ENCODE measurements at regions not wholly inside any gene's neighbourhood (a gene's known extent, or its start where the extent isn't known, plus 50 kb on each side); places are given as distances from the start of the nearest gene placed in this dataset.
"Not testable (repeated sequence)": the region's sequence is repeated elsewhere in the genome, so short reads cannot be mapped to it uniquely, and the experiment has no call there.

DNA sequence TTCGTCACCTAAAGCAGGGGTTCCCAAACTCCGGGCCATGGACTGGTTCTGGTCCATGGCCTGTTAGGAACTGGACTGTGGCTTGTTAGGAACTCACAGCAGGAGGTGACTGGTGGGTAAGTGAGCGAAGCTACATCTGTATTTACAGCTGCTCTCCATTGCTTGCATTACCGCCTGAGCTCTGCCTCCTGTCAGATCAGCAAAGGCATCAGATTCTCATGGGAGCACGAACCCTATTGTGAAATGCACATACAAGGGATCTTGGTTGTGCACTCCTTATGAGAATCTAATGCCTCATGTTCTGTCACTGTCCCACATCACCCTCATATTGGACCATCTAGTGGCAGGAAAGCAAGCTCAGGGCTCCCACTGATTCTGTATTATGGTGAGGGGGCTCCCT is 217.0 kb downstream of the ZFP36L2 start:
- no peak for DNase-seq

DNA sequence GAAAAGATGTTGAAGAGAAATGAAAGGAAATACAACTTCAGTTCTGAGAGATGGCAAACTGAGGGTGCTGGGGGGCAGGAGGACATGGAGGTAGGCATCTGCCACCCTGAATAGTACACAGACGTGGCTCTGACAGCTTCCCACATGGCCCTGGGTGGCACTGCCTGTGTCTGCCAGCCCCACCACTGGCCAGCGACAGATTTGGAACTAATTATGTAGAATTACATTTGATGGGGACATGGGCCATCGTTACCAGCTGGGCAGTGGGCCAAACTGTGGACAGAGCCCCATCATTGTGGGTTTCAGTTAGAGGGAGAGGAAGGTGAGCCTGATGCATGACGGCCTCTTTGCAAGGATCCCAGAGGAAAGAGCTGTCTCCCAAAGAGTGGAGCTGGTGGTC is 216.0 kb upstream of the HAAO start:
- DNase-seq = no peak

DNA sequence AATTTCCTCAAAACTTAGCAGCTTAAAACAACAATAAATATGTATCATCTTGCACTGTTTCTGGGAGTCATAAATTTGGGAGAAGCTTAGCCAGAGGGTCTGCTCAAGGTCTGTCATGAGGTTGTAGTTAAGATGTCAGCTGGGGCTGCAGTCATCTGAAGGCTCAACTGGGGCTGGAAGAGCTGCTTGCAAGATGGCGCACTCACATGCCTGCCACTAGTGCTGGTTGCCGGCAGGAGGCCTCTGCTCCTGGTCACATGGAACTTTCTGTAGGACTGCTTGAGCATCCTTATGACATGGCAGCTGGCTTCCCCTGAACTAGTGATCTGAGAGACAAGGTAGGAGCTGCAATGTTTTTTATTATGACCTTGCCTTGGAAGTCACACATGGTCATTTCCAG is 215.5 kb upstream of the HAAO start:
- DNase-seq = no peak

DNA sequence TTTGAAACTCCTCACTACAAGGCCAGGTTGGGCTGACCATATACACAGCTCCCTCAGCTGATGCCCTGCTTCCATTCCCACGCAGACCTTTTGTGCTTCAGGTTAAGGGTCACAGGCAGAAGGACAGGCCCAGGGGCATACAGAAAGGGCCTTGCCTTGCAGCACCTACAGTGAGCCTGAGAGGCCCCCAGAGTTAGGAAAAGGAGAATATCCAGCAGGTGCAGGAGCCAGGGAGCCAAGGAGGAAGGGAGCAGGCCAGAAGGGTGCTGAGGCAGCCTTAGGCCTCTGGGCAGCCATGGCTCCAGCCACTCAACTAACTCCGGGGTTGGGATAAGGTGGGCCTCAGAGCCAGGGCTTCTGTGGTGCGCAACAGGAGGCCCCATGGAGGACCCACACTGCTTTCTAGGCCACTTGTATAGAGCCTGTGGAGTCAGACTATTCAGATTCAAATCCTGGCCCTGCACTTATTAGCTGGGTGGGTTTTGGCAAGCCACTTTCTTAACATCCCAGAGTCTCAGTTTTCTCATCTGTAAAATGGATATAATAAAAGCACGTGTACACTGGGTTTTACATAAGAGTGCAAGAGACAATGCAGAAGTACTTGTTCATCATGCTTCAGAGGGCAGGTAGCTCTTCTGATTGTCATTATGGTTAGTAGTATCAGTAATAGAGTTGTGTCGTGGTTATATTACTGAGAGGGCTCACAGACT is 214.6 kb upstream of the HAAO start:
- no peak for DNase-seq

DNA sequence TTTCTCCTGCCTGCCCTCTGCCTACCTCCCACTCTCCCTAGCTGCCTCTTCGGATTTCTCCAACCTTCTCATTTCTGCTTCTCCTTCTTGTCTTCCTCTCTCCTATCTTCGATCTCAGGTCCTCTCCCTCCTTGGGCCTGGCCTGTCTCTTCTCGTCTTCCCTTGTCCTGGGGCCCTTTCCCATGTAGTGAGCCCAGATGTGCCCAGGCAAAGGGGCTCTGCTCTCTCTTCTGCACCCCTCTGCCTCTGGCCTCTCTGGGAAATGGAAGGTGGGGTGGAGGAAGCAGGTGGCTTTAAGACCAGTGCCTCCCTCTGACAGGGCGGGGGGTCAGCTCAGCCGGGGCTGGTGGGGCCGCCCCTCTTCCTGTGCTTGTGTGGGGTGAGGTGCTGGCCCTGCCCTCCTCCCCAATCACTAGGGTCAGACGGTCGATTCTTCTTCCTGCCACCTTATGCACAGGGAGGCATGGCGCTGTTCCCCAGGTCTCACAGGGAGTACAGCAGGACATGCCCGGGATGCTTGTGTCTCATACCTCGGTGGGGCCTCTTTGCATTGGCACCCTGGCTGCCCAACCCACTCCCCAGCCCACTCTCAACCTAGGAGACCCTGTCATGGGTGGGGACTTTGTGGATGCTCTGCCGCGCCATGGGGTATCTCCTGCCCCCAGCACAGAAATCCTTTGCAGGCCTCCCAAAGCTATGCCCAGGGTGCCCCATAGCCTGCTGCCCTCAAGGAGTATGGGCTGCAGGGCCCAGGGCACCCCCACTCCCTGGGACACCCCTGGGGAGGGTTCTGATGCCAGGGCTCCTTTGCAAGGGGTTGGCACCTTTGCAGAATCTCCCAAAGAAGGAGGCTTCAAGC is 213.8 kb upstream of the HAAO start:
- no peak for DNase-seq

DNA sequence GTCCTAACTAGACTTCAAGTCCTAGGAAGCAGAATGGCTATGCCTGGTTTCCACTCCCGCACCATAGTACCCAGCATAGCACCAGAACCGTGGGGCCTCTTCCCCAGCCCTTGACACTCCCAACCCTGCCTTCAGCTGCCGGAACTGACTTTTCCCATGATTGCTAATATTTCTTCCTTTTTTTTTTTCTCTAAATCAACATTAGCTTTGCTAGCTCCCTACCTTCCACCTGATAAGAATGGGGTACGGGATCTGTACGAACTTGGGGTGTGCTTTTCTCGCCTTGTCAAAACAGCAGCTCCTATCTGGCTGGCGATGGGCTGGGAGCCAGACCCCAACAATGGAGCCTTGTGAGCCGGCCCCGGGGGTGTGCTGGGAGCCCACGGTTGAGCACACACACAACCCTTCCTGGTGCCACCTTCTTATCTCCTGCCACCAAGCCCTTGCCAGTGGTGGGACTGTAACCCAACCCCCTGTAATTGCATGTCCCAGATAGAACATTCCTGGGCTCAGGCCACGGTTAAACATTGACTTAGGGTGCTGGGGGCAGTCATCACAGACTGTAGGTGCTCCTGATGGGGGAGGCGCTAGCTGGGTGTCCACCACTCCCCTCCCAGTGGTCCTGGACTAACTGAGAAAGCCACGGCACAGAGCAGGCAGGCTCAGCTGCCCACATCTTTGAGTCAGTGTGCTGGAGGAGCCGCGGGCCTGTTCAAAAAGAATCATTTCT is 213.0 kb upstream of the HAAO start:
- DNase-seq = no peak

DNA sequence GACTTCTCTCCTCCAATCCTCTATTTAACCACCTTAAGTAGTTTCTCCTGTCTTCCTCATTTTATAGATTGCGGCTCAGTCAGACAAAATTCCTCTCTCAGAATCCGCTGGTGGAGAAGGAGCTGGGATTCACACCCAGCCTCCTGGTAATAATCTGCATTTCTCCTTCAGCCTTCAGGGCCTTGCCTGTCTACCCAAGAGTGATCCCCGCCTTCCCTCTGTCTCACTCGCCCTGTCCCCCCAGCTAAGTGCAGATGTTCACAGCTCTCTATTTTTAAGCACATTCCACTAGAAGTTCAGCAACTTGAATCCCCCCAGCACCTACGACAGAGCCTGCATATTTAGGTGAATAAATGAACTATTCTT is 212.5 kb upstream of the HAAO start:
- no peak for DNase-seq

DNA sequence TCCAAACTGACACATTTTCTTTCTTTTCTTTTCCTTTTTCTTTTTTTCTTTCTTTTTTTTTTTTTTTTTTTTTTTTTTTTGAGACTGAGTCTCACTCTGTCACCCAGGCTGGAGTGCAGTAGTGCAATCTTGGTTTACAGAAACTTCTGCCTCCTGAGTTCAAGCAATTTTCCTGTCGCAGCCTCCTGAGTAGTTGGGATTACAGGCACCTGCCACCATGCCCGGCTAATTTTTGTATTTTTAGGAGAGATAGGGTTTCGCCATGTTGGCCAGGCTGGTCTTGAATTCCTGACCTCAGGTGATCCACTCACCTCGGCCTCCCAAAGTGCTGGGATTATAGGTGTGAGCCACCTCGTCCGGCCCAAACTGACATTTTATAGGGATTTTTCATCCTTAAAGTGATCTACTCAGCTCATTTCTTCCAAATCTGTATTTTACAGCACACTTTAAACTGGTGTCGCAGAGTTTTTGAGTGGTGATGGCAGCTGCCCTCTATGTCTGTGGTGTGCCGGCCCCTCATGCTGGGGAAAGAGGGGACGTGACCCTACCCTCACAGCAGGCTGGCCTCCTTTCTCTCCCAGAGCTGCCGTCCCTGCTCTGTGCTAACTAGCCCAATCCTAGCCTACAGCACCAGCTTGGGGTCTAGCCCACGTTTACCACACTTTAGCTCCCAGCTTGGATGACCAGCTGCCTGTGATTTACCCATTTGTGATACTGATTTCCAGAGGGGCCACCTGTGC is 211.9 kb upstream of the HAAO start:
- DNase-seq = not testable (repeated sequence)

DNA sequence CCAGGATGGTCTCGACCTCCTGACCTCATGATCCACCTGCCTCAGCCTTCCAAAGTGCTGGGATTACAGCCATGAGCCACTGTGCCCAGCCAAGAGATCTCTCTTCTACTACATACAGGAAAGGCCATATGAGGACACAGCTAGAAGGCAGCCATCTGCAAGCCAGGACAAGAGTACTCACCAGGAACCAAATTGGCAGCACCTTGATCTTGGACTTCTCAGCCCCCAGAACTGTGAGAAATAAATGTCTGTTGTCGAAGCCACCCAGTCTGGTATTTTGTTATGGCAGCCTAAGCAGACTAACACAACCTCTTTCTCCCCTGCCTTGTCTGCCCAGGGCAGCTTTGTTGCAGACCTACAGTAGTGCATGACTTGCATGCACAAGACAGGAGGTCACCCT is 211.3 kb upstream of the HAAO start:
- DNase-seq = no peak

DNA sequence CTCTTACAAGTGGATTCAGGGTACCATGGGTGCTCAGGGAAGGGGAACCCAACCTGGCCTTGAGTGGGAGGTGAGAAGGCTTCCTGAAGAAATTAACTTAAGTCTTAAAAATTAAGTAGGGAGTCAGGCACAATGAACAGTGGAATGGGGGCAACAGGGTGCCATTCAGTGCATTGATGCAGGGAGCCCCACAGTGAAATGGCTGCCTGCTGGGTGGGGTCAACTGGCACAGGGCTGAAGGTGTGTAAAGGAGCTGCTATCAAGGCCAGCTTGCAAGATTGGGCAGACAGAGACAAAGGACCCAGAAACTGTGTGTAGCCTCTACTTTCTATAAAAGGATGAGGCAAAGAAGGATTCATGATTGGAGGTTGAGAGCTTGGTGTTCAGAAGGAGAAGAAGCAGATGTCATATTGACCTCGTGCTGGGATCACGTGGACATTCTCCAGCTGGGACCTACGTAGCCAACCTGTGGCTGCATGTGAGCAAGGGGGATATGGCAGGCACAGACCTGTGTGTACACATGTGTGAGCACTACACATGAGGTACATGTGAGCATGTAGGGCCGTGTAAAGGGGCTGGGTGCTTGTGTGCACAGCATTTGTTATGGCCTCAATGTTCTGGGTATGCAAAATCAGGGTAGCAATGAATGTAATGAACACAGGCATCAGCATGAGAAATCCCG is 209.5 kb upstream of the HAAO start:
- DNase-seq = no peak

DNA sequence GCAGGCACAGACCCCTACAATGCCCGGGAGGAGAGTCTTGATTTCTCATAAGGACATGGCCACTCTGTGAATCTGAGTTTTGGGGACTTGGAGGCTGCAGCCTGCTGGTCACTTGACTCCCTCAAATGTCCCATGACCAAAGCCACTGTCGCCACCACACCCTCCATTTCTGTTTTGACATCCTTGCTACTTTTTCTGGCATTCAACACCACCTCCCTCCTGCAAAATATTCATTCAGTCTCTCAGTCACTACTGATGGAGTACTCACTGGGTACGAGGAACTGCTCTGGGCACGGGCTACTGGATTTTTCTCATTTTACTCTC is 208.6 kb upstream of the HAAO start:
- DNase-seq = no peak

DNA sequence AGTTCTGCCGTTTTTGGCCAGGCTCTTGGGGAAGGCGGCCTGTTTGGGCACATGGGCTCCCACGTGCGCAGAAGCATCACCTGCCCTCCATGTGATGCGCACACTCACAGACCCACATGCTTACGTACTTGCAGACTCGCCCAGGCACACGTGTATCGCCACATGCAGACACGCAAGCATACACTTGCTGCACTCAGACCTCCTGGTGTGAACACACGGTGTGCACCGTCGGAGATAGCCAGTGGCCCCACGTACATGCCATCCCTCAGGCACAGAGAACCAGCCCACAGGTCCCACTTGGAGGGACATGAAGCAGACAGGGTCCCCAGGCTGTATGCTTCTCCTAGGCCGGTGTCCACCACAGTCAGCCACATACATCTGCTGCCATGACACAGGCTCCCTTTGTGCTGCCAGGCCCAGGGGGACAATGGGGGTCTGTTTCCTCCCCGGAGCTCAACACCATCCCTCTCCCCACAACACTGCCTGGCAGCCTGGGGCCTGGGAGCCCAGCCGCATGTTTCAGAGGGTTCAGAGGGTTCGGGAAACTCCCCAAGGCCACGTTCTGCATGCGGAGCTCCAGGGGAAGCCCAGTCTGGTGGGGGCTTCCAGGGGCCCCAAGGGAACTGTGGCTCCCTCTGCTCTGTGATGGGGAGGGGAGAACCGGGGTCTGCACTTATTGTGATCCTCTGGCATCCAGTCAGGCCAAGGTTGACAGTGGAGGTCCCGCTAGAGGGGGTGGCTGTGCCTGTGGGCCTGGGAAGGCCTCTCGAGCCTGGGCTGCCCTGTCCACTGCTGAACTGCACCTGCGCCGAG is 208.1 kb upstream of the HAAO start:
- no peak for DNase-seq

DNA sequence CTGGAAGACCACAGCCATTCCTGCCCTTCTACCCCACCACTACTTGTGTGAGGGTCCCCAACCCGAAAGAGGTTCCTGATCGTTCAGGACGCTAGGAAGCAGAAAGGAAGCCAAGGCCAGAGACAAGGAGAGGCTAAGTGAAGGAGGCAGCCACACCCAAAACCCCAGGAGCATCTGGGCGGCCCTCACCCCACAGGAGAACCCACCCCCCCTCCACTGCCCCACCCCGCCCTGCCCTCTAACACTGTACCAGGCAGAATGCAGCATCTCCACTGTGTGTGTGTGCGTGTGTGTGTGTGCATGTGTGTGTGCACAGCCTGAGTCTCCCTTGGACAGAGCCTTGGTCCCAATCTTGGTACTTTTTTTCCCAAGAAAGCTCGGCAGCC is 207.5 kb upstream of the HAAO start:
- DNase-seq = no peak

DNA sequence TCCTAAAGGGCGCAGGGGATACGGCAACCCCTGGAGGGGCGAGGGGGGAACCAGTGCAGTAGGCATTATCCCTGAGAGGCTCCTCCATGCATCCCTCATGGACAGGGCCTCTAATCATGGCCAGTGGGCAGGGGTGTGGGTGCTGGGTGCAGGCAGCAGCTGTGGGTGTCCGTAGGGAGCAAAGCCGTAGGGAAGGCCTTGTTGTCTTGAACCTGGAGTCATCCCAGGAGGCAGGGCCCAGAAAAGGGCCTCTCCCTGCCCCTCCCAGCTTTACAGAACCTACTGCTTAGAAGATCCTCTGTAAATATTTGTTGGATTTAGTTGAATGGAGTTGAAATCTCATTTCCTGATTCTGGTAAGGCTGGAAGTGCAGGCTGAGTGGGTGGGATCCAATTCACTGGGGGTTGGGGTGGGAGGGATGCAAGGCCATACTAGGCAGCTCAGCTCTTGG is 207.0 kb upstream of the HAAO start:
- no peak for DNase-seq

DNA sequence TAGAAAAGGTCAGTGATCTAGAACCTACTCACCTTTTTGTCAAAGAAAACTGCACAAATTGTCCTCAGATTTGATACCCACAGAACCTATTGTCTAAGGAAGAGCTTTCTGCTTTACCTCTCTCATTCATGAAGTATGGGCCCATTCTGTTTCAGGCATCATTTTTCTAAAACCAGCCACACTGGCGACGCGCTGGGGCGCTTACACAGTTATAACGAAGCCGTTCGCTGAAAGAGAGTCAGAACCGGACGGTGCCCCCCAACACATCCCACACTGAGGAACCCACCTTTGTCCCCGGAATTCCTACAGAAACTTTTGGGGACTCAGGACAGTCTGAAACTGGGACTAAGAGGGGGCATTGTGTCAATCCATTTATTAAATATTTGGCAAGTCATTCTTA is 206.3 kb upstream of the HAAO start:
- no peak for DNase-seq

DNA sequence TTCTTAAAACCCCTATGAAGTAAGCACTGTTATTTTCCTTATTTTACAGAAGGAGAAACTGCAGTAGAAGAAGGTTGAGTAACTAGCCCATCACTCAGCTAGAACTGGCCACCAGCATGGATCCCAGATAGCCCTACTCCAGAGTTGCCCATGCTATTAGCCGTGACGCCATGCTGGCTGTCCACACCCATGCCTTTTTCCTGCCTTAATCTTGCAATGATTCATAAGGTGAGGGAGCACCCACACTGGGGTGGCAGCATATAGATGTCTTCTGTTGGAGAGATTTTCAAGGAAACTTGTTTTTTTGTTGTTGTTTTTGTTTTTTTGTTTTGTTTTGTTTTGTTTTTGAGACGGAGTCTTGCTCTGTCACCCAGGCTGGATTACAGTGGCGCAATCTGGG is 204.1 kb upstream of the HAAO start:
- DNase-seq = no peak

DNA sequence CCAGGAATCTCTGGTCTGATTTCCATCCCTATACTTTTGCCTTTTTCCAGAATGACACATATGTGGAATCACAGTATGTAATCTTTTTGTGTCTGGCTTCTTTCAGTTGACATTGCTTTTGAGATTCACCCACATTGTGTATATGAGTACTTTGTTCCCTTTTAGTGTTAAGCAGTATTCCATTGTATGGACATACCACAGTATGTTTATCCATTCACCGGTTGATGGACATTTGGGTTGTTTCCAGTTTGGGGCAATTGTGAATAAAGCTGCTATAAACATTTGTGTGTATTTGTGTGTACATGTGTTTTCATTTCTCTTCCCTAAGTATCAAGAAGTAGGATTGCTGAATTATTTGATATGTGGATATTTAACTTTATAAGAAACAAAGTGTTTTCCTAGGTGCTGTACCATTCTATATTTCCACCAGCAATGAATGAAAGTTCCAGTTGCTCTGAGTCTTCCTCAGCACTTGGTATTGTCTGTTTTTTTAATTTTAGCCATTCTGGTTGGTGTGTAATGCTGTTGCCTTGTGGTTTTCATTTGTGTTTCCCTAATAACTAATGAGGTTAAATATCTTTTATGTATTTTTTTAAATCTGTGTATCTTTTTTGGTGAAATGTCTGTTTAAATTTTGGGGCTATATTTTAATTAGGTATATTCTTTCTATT is 203.5 kb upstream of the HAAO start:
- no peak for DNase-seq

DNA sequence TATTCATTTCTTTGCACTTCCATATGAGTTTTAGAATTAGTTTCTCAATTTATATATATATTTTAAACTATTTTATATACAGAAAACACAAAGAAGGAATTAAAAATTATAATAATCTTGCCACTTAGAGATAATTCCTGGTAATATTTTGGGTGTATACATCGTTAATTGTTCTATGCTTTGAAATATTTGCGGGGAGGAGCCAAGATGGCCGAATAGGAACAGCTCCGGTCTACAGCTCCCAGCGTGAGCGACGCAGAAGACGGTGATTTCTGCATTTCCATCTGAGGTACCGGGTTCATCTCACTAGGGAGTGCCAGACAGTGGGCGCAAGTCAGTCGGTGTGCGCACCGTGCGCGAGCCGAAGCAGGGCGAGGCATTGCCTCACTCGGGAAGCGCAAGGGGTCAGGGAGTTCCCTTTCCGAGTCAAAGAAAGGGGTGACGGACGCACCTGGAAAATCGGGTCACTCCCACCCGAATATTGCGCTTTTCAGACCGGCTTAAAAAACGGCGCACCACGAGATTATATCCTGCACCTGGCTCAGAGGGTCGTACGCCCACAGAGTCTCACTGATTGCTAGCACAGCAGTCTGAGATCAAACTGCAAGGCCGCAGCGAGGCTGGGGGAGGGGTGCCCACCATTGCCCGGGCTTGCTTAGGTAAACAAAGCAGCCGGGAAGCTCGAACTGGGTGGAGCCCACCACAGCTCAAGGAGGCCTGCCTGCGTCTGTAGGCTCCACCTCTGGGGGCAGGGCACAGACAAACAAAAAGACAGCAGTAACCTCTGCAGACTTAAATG is 197.1 kb upstream of the HAAO start:
- not testable (repeated sequence) for DNase-seq

DNA sequence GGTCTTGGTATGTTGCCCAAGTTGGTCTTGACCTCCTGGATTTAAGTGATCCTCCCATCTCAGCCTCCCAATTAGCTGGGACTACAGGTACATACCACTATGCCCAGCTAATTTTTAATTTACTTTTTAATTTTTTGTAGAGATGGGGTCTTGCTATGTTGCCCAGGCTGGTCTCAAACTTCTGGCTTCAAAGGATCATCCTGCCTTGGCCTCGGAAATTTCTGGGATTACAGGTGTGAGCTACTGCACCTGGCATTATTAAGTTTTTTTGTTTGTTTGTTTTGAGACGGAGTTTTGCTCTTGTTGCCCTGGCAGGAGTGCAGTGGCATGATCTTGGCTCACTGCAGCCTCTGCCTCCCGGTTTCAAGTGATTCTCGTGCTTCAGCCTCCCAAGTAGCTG is 195.7 kb upstream of the HAAO start:
- not testable (repeated sequence) for DNase-seq

Data from CD4-positive, alpha-beta T cell treated with Interleukin-21 for 1 hour (primary cell).